HuH-7 (cell line): ENCODE measurements at regions not wholly inside any gene's neighbourhood (a gene's known extent, or its start where the extent isn't known, plus 50 kb on each side); places are given as distances from the start of the nearest gene placed in this dataset.

Experiments
- DNase-seq: peaks from one replicate; pipeline ENCODE4 v3.0.0; 2011; ENCODE audit warnings: low spot score

- no peak for DNase-seq
These were observed 264.7 kb upstream of the KCNH8 start for GRCh38 chr3:18883571-18883970.

DNA sequence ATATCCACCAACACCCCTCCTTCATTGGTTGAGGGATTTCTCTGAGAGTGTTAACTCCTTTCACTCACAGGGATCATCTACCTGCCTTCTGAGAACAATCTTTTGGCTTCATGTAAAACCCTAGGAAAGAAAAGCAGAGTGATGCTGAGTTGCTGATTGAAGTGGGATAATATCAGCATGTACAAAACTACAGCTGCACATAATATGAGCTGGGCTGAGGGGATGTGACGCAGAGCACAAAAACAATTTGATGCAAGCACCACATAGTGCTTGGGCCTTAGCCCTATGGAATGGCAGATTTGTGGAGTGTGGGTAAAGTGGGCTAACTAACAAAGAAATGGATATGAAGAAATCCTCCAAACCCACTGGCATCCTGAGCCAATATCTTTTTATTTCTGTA, 267.6 kb upstream of the KCNH8 start:
- no peak for DNase-seq

DNA sequence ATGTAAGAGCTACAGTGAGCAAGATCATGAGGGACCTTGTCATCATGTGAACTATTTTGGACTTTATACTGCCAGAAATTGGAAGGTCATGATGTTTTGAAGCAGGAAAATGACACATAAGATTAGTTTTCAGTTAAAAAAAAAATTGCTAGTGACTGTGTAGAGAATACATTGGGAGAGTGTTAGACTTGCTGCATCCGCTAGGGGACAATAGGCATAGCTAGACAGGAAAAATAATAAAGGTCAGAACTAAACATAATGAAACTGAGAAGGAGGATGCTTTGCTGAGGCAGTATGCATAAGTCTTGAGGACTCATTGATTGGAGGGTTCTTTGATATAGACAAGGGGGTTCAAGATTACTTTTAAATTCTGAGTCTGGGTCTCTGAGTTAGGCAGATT, 275.8 kb upstream of the KCNH8 start:
- no peak for DNase-seq

DNA sequence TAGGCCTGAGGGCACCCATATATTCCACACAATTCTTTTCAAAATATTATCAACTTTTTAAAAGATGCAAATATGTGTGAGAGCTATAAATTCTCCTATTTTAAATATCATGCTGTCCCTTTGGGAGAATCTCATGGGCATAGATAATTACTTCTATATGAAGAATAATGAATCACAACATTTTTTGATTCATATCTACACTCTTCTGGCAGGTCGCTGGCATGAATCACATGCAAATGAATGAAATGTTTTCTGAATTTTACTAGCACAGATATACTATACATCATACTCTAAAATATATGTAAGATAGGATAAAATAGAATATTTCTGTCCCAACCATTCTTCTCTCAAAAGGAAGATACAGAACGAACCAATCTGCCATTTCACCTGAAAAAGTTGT, 277.7 kb upstream of the KCNH8 start:
- DNase-seq, result no peak

DNA sequence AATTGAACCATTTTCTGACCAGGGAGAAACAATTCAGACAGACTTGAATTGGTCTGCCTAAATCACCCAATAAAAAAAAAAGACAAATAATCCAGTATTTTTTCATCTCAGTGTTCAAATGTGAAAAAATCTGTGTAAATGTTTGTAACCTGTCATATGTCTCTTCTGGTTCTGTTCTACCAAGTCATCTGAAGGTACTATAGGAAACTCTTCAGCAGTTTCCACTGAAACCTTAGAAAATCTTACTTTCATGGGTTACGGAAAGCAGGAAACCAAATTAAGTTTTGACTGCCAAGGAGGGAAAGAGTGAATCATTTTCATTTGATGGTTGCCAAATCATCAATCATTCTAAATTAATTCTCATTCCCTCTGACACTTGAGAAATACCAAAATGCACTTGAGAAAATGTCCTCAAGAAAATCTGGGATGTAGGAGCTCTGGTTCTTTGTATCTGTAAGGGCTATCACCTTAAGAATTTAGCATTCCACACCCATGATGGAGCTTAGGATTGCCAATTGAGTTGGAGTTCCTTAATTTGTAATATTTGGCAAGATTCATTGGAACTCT, 278.2 kb upstream of the KCNH8 start:
- DNase-seq, result no peak

DNA sequence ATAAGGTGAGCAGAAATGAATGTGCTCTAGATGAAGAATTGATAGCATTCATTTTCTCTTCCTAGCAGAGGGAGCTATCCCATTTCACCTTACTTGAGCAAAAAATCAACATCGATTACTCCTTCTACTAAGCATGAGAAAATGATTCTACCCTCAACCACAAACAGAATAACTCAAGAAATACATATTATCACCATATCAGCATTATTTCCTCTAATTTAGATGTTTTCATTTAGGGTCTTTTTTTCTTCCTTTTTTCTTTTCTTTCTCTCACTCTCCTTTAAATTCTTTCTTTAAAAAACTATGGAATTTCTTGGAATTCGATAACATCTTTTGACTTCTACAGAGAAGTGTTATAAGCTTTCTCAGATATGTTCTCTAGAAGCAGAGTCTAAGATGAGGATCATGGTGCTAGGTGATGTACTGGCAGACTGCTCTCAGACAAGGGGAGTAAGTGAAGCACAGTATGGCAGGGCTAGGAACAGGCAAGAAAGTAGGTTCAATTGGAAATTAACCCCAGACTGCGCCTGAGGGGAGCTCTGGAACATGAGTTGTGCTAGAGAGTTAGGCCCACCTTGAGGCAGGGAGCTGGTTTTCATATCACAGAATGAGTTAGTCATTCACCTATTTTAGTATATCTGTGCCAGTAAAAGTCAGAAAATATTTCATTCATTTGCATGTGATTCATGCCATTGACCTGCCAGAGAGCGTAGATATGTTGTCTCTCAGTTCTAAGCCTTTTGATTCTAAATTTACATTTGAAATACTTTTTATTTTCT, 279.2 kb upstream of the KCNH8 start:
- DNase-seq, result no peak

GRCh38 chr3:18866899-18867298, 281.4 kb upstream of the KCNH8 start:
- no peak for DNase-seq

DNA sequence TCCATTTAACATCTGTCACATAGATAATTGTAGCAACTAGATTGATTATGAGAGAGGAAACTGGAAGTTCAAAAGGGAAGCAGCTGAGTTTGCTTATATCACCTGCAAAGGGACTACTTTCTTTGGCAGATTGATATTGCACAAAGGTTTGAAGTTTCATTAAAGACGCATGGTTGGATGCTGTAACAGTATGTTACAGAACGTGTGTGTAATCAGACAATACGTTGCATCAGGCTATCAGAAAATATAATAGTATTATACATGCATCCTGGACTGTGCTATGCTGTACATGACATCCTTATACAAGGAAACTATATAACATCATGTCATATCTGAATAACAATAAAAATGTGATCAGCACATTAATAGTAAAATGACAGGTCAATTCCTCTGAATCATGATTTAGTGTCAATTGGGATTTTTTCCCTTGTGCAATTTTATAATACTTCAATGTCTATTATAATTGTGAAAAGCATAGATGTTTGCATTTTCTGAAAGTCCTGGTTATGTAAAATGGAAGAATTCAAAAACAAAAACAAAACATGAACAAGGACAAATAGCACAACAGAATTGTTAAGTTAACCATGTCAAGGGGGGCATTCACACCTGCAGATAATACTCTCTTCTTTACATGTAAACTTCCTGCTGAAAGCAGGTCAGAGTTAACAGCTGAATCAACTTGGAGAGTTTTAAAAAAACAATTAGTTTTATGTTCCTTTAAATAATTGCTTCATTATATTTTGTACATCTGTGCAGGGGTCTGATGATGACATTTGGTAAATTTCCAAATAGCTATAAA, 283.2 kb upstream of the KCNH8 start:
- DNase-seq, result no peak

GRCh38 chr3:18862077-18862476, 286.2 kb upstream of the KCNH8 start:
- DNase-seq, result no peak

DNA sequence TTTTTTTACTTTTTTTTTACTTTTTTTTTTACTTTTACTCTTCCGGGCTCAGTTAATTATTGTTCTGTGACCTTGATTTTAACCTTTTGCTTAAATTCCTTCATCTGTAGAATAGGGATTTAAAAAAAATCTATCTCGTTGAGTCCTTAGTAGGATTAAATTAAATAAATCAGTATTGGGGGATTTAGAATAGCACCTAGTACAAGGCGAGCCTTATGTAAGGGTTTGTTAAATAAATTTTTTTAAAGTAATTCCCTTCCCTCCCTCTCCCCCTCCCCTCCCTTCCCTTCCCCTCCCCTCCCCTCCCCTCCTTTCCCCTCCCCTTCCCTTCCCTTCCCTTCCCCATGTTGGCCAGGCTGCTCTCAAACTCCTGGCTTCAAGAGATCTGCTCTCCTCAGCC, 287.2 kb upstream of the KCNH8 start:
- no peak for DNase-seq

GRCh38 chr3:18853269-18853668, 295.0 kb upstream of the KCNH8 start:
- DNase-seq, result no peak

- peak; percentile 44 for DNase-seq
These were observed 300.6 kb upstream of the KCNH8 start for GRCh38 chr3:18847583-18848197.

GRCh38 chr3:18843983-18844382, 304.3 kb upstream of the KCNH8 start:
- DNase-seq, result no peak

GRCh38 chr3:18843188-18843587, 305.1 kb upstream of the KCNH8 start:
- no peak for DNase-seq

DNA sequence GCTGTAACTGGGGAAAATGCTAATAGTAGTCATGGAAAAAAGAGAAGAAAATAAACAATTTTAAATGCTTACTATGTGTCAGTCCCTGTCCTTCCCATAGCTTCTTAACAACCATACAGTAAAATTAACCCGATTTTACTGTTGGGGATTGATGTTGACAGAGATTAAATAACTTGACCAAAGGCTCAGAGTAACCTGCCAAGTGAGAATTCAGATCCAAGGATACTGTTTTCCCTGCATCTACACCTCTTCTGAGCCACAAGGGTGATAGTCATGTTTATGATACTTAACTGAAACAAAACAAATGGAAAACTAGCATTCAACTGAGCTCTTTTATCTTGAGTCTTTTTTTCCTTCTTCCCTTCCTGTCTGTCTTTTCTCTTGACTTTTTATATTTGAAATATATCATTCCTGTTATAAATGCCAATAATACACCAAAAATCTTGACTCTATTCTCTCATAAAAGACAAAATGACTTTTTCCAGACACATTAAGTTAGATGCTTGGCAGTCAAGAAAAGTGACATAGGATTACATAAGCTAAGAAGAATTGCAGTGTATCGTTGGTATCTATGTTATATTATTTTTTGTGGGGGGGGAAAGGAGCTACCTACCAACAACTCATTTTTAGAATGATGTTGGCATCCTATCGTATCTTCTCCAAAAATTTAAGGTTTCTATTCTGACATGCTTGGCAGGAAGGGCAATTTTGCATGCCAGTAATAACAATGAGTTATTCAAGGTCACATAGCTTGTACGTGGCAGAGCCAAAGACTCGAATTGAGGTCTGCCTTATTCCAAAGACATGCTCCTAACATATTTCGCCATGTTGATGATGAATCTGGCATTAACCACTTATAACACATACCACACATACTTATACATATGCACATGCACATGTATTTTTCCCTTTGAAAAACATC, 306.6 kb upstream of the KCNH8 start:
- no peak for DNase-seq

DNA sequence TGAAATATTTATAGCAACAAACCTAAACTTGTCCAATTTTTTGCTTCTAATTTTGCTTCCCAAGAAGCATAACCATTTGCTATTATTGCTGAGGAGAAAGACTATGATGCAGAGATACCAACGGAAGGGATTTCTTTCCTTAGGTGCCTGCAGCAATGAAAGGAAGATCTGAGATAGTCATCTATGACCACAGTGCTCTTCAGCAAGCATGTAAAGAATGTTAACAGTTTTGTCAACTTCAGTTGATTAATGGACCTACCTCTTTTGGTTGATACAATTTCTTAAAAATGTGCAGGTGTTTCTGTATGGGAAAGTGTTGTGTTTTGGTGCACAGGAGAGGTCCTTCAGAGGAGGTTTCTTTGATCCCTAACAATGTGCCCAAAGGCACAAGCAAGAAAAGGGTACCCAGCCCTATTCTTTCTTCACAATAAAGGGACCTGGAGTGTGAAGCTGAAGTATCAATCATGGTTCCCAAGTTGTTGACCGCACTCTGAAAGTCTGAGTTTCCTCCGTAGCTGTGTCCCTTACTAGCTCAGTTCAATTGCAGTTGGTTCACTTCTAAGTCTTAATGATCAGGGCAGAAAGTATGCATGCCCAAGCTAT, 307.7 kb upstream of the KCNH8 start:
- no peak for DNase-seq

DNA sequence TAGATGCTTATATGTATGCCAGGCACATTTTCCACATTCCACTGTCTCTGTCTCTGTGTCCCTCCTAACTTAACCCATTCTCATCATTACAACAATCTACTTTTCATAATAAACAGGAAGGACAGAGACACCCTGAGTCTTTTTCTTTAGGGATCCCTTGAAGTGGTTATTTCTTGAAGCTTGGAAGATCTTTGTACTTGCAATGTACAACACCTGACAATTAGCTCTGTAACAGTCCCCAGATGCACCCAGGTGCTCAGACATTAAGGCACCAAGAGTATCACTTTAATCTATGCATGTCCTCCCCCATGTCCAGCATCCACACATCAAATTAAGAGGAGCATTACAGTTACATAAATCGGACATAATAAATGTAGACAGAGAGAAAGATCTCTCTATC, 309.6 kb upstream of the KCNH8 start:
- DNase-seq, result no peak

GRCh38 chr3:18837137-18837755, 311.1 kb upstream of the KCNH8 start:
- DNase-seq, result no peak

DNA sequence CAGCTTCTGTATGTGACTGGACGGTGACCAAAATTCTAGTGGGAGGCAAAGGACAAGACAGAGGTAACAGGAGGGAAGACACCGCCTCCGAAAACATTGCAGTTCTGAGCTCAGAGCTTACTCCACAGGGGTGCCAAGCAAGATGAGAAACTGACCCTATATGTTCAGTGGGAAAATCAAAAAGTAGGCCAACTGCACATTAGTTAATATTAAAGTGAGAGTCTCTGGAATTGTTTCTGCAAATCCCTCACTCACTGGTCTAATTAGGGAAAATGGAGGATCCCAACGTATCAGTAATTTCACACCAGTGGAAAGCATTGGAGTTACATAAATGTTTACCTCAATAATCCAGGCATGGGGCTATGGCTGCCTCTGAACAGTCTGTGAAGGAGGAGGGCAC, 313.3 kb upstream of the KCNH8 start:
- DNase-seq, result no peak

DNA sequence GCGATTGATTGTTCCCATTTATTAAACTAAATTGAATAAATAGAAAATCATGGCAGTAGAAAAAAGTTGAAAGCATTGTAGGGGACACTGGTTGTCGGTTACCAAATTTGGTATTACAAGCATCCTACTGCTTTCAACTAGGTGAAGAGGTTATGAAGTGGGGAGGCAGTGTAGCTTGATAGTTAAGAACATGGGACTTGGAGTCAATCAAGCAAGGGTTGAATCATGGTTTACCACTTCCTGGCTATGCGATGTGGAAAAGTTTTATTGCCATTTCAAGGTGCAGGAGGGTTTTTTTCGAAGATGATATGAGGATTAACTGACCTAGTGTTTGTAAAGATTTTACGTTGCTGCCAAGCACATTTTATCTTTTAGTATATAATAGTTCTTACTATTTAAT, 318.2 kb upstream of the KCNH8 start:
- no peak for DNase-seq

GRCh38 chr3:18828637-18829036, 319.7 kb upstream of the KCNH8 start:
- DNase-seq, result no peak
